B cell (primary cell): ENCODE measurements at regions not wholly inside any gene's neighbourhood (a gene's known extent, or its start where the extent isn't known, plus 50 kb on each side); places are given as distances from the start of the nearest gene placed in this dataset.

Experiments
- ATAC-seq: fragments of 200-7000 bp; cut with Tn5 transposase; one replicate; pipeline ENCODE4 v1.10.0; 2021; ENCODE audit warnings: low read depth, mild to moderate bottlenecking, moderate number of reproducible peaks, moderate library complexity
- CTCF ChIA-PET: fragments of 350-600 bp; sonication (Branson Sonifier 250); formaldehyde crosslinking; loops from one replicate; lab custom pipeline; 2021; ENCODE audit warnings: antibody characterized with exemption, inconsistent platforms; lab: Charles Lee
- POLR2A ChIA-PET: fragments of 350-600 bp; sonication (Branson Sonifier 250); formaldehyde crosslinking; loops from one replicate; lab custom pipeline; 2021; ENCODE audit warnings: antibody characterized with exemption; lab: Charles Lee
- DNase-seq: peaks from one replicate; pipeline ENCODE4 v3.0.0; 2013
- H2AFZ ChIP-seq: 2 replicates; pipeline ENCODE4 v1.6.1; 2012; ENCODE audit warnings: mild to moderate bottlenecking, low read depth, low read length; ENCODE audit not compliant: insufficient read depth, poor library complexity, severe bottlenecking
- H3K27ac ChIP-seq, 2 donors: 1 replicate in 1 of 2; 2 replicates in 1 of 2; pipeline ENCODE4 v1.5.1; 2012 to 2013; ENCODE audit warnings: low read length in 2 of 2, mild to moderate bottlenecking in 2 of 2, moderate library complexity in 1 of 2
- H3K27me3 ChIP-seq, 4 experiments: fragments of 200-600 bp in 1 of 4; sonication (generic) in 1 of 4; replicated peaks in 1 of 4; 1 replicate in 2 of 4; 2 replicates in 2 of 4; pipeline versions ENCODE4 v1.6.1 to v1.7.0; 2013 to 2016; ENCODE audit warnings: low read length in 3 of 4, mild to moderate bottlenecking in 2 of 4, mixed read lengths in 1 of 4, moderate library complexity in 1 of 4; ENCODE audit not compliant: insufficient read depth in 4 of 4, control insufficient read depth in 3 of 4; ENCODE audit errors: control extremely low read depth in 1 of 4
- H3K36me3 ChIP-seq, 2 experiments: replicated peaks in 1 of 2; 1 replicate in 1 of 2; 2 replicates in 1 of 2; pipeline versions ENCODE4 v1.6.1 to v1.7.1; 2013; ENCODE audit warnings: low read length in 1 of 2; ENCODE audit not compliant: insufficient read depth in 2 of 2, control insufficient read depth in 1 of 2; ENCODE audit errors: control extremely low read depth in 1 of 2, extremely low read depth in 1 of 2
- H3K4me1 ChIP-seq, 2 donors: fragments of 200-600 bp in 1 of 2; sonication (generic) in 1 of 2; 1 replicate in 1 of 2; 2 replicates in 1 of 2; pipeline versions ENCODE4 v1.5.1 to v1.6.1; 2013 to 2017; ENCODE audit warnings: low read length in 2 of 2; ENCODE audit not compliant: control insufficient read depth in 2 of 2, insufficient read depth in 2 of 2
- H3K4me2 ChIP-seq: replicated peaks from 2 replicates; pipeline ENCODE3; 2012; ENCODE audit warnings: mild to moderate bottlenecking, low read depth, low read length; ENCODE audit not compliant: poor library complexity, severe bottlenecking
- H3K4me3 ChIP-seq, 5 experiments: fragments of 200-600 bp in 1 of 5; sonication (generic) in 1 of 5; 1 replicate in 3 of 5; 2 replicates in 2 of 5; pipeline versions ENCODE4 v1.5.1 to v1.7.0; 2011 to 2016; ENCODE audit warnings: low read length in 4 of 5, mild to moderate bottlenecking in 4 of 5, low read depth in 2 of 5, control low read depth in 1 of 5, moderate library complexity in 1 of 5; ENCODE audit not compliant: insufficient read depth in 1 of 5; ENCODE audit errors: control extremely low read depth in 1 of 5, extremely low read depth in 1 of 5
- H3K79me2 ChIP-seq: fragments of 200-600 bp; sonication (generic); one replicate; pipeline ENCODE4 v1.6.0; 2016; ENCODE audit warnings: low read length; ENCODE audit not compliant: control insufficient read depth, insufficient read depth
- H3K9ac ChIP-seq: fragments of 200-600 bp; sonication (generic); 2 replicates; pipeline ENCODE4 v1.6.1; 2017; ENCODE audit warnings: mild to moderate bottlenecking, low read length, moderate library complexity
- H3K9me3 ChIP-seq, 3 donors: one replicate each; pipeline versions ENCODE4 v1.6.1 to v1.7.1; 2013; ENCODE audit warnings: low read length in 2 of 3; ENCODE audit not compliant: control insufficient read depth in 2 of 3, insufficient read depth in 1 of 3; ENCODE audit errors: control extremely low read depth in 1 of 3
- H4K20me1 ChIP-seq: 2 replicates; pipeline ENCODE4 v1.6.0; 2012; ENCODE audit warnings: mild to moderate bottlenecking, low read length; ENCODE audit not compliant: insufficient read depth, control insufficient read depth, poor library complexity, severe bottlenecking
- H3K27ac Mint-ChIP-seq: one replicate; pipeline ENCODE4 v1.8.0; 2021; ENCODE audit warnings: mixed read lengths
- H3K27me3 Mint-ChIP-seq: one replicate; pipeline ENCODE4 v1.8.0; 2021; ENCODE audit warnings: mixed read lengths
- H3K4me1 Mint-ChIP-seq: one replicate; pipeline ENCODE4 v1.8.0; 2021; ENCODE audit warnings: mixed read lengths
- H3K4me3 Mint-ChIP-seq: one replicate; pipeline ENCODE4 v1.8.0; 2021; ENCODE audit warnings: mixed read lengths
- H3K9me3 Mint-ChIP-seq: one replicate; pipeline ENCODE4 v1.8.0; 2022; ENCODE audit warnings: mixed read lengths; ENCODE audit not compliant: insufficient read depth
- EZH2 ChIP-seq: IDR thresholded peaks from 2 replicates; pipeline ENCODE4 v1.6.1; 2012; ENCODE audit warnings: borderline replicate concordance, low read depth, mild to moderate bottlenecking, moderate library complexity, low read length; ENCODE audit not compliant: insufficient read depth, poor library complexity, severe bottlenecking
- WGBS: methylation state at CpG from one replicate; pipeline ENCODE4 v1.1.5; 2013; ENCODE audit warnings: missing lambda C conversion rate; ENCODE audit not compliant: insufficient coverage; 5-methylcytosine and 5-hydroxymethylcytosine counted together
- intact Hi-C: fragments of 100-400 bp; cut with micrococcal nuclease; formaldehyde crosslinking; loops from one replicate; pipeline ENCODE4 v1.10.0; 2022
- TF ChIP-seq, protein P1 (sequence below): fragments of 200-600 bp; IDR thresholded peaks from one replicate; pipeline ENCODE4 v1.8.0; 2022; ENCODE audit warnings: antibody characterized with exemption, mild to moderate bottlenecking

DNA sequence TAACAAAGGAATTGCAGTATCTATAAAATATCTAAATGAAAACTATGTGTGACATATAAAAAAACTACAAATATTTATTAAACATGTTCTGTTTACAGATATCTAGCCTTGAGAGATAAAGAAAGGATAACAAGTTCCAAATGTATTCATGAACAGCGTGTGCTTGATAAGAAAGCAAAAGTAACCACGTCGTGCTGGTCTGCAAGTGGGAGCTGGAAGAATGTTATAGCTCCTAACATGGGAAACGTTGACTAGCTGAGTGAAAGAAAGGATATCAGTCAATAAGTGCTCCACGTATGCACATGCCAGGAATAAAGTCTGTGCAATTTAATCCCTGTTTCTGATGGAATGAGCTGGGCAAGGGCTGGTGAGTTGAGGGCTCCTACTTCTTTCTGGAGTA is 71.2 kb upstream of the CDYL2 start:
- TF ChIP-seq, protein P1, sequence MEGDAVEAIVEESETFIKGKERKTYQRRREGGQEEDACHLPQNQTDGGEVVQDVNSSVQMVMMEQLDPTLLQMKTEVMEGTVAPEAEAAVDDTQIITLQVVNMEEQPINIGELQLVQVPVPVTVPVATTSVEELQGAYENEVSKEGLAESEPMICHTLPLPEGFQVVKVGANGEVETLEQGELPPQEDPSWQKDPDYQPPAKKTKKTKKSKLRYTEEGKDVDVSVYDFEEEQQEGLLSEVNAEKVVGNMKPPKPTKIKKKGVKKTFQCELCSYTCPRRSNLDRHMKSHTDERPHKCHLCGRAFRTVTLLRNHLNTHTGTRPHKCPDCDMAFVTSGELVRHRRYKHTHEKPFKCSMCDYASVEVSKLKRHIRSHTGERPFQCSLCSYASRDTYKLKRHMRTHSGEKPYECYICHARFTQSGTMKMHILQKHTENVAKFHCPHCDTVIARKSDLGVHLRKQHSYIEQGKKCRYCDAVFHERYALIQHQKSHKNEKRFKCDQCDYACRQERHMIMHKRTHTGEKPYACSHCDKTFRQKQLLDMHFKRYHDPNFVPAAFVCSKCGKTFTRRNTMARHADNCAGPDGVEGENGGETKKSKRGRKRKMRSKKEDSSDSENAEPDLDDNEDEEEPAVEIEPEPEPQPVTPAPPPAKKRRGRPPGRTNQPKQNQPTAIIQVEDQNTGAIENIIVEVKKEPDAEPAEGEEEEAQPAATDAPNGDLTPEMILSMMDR: no peak
- TF ChIP-seq EZH2: no peak
- no peak for DNase-seq
- ChIA-PET CTCF (no interaction called here), POLR2A (no interaction called here)
- Histone ChIP-seq H3K4me1 (no peaks in the 10 kb centered on the region), H3K9me3 (no peaks in the 10 kb centered on the region), H3K36me3 (no peaks in the 10 kb centered on the region), H3K4me3 (no peak overlapping the region), H3K79me2 (no peaks in the 10 kb centered on the region), H2AFZ (no peak overlapping the region), H4K20me1 (no peaks in the 10 kb centered on the region), H3K27ac (no peak overlapping the region), H3K27me3 (peaks cover 0 to 6% (median 0%) of the 10 kb centered on the region in 4 experiments), H3K4me2 (no peak overlapping the region), H3K9ac (no peak overlapping the region)
- intact Hi-C loops: no loop called here
- no peak overlapping the region for H3K4me3 Mint-ChIP-seq
- H3K27ac Mint-ChIP-seq: no peak overlapping the region
- no peak for ATAC-seq
- peaks cover 1% of the 10 kb centered on the region for H3K27me3 Mint-ChIP-seq
- WGBS: 70% methylated on average over 5 of the region's 5 CpGs
- no peaks in the 10 kb centered on the region for H3K4me1 Mint-ChIP-seq
- H3K9me3 Mint-ChIP-seq: no peaks in the 10 kb centered on the region

DNA sequence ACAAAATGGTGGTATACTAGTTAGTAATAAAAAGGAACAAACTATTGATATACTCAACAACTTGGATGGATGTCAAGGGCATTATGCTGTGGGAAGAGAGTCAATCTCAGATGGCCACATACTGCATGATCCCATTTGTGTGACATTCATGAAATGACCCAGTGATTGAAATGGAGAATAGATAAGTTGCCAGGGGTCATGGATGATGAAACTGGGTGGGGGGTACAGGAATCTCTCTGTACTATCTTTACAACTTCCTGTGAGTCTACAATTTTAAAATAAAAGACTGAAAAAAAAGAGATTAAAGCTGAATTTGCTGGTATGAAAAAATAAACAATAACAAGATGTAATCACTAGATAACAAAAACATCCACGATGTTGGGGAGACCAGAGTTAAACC is 70.5 kb upstream of the CDYL2 start:
- Histone ChIP-seq H3K36me3 (no peaks in the 10 kb centered on the region), H3K4me2 (no peak overlapping the region), H3K79me2 (no peaks in the 10 kb centered on the region), H2AFZ (no peak overlapping the region), H3K4me3 (no peak overlapping the region), H3K4me1 (no peaks in the 10 kb centered on the region), H3K9ac (no peak overlapping the region), H3K27me3 (peaks cover 0 to 6% (median 0%) of the 10 kb centered on the region in 4 experiments), H3K27ac (no peak overlapping the region), H4K20me1 (no peaks in the 10 kb centered on the region), H3K9me3 (no peaks in the 10 kb centered on the region)
- no CpG with 5 or more reads among the region's 1 CpG for WGBS
- CTCF ChIA-PET: no interaction called here
- Mint-ChIP-seq H3K27me3 (no peaks in the 10 kb centered on the region), H3K27ac (no peak overlapping the region), H3K9me3 (no peaks in the 10 kb centered on the region), H3K4me1 (no peaks in the 10 kb centered on the region), H3K4me3 (no peak overlapping the region)
- intact Hi-C loops: no loop called here
- TF ChIP-seq, protein P1: no peak
- no peak for TF ChIP-seq EZH2
- no peak for ATAC-seq
- no peak for DNase-seq
- POLR2A ChIA-PET: no interaction called here
